Right lobe of liver (tissue), 6 donors: ENCODE measurements at regions not wholly inside any gene's neighbourhood (a gene's known extent, or its start where the extent isn't known, plus 50 kb on each side); places are given as distances from the start of the nearest gene placed in this dataset.

Experiments used
- ATAC-seq, 4 donors: fragments of 200-7000 bp; cut with Tn5 transposase; one replicate each; pipeline ENCODE4 v1.9.1; 2020; ENCODE audit warnings: mild to moderate bottlenecking in 4 of 4, moderate library complexity in 4 of 4
- DNase-seq, 3 donors: peaks; one replicate each; pipeline ENCODE4 v3.0.0-alpha.2; 2020
- H3K27ac ChIP-seq, 3 donors: fragments of 200-600 bp; one replicate each; pipeline ENCODE4 v1.8.0; 2022
- H3K27me3 ChIP-seq, 2 donors: fragments of 200-600 bp; one replicate each; pipeline ENCODE4 v1.8.0; 2022
- H3K36me3 ChIP-seq, 4 donors: fragments of 200-600 bp; sonication (generic) in 1 of 4; one replicate each; pipeline versions ENCODE4 v1.5.1 to v1.8.0; 2017 to 2022; ENCODE audit warnings: control low read depth in 1 of 4
- H3K4me1 ChIP-seq, 4 donors: fragments of 200-600 bp; sonication (generic) in 1 of 4; one replicate each; pipeline versions ENCODE4 v1.5.1 to v1.8.0; 2017 to 2022; ENCODE audit warnings: control low read depth in 1 of 4
- H3K4me3 ChIP-seq, 3 donors: fragments of 200-600 bp; one replicate each; pipeline ENCODE4 v1.8.0; 2022
- H3K9me3 ChIP-seq, 4 donors: fragments of 200-600 bp; sonication (generic) in 1 of 4; one replicate each; pipeline versions ENCODE4 v1.5.1 to v1.8.0; 2017 to 2022; ENCODE audit warnings: control low read depth in 1 of 4
- CTCF ChIP-seq, 4 donors: fragments of 200-600 bp in 3 of 4; fragments of 450-650 bp in 1 of 4; IDR thresholded peaks; one replicate each; pipeline versions ENCODE4 v1.5.1 to v1.8.0; 2016 to 2022; ENCODE audit warnings: antibody characterized with exemption in 4 of 4, mild to moderate bottlenecking in 2 of 4
- POLR2A ChIP-seq: fragments of 450-650 bp; IDR thresholded peaks from one replicate; pipeline ENCODE4 v1.6.1; 2017; ENCODE audit warnings: antibody characterized with exemption, mild to moderate bottlenecking
- WGBS: methylation state at CpG from one replicate; pipeline ENCODE4 v1.1.6; 2018; ENCODE audit warnings: low coverage, low lambda C conversion rate; ENCODE audit not compliant: insufficient coverage; ENCODE audit errors: missing lambda C conversion rate; 5-methylcytosine and 5-hydroxymethylcytosine counted together
- intact Hi-C, 2 donors: fragments of 100-400 bp; cut with DNase I; formaldehyde crosslinking; loops; one replicate each; pipeline versions ENCODE4 v1.11.2 to v1.14.1; 2022
- donor health status: DM: no; HTN: yes; CAD: no.
- donor health status: DM: no; HTN: no; CAD: no.
- donor health status: DM: no; HTN: no; CAD: no.
- donor health status: DM: no; HTN: yes; CAD: no.
- donor health status: DM: no; HTN: yes; CAD: no.

DNA sequence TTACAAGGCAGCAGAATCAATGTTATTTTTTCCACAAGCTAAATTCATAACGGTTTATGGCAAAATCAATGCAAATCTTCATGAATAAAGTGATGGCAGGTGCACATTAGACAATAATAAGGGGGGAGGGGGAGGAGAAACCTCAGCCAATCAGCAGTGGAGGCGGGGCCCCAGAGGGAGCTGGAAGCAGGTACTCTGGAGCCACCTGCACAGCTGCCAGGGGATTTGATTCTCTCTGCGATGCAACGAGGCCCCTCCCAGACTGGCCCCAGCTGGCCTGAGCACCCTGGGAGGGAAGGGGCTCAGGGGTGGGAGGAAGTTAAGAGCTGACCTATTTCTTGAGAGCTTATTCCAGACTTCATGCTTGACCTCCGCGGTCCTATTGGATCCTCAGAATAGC is 127.8 kb upstream of the IGSF21 start:
- Histone ChIP-seq H3K4me3 (no peak overlapping the region), H3K4me1 (no peaks in the 10 kb centered on the region), H3K27me3 (no peaks in the 10 kb centered on the region), H3K36me3 (no peaks in the 10 kb centered on the region), H3K9me3 (no peaks in the 10 kb centered on the region), H3K27ac (no peak overlapping the region)
- ATAC-seq: no peak
- 21% methylated on average over 3 of the region's 6 CpGs for WGBS
- DNase-seq: no peak
- TF ChIP-seq POLR2A: no peak
- no peak for TF ChIP-seq CTCF (IDR thresholded peaks at IDR 0.05)
- intact Hi-C loops: loop anchor here in 1 of 2 donors (5.0 kb wide), 1 partner anchor 117 kb away; no protein-coding TSS in a partner anchor

DNA sequence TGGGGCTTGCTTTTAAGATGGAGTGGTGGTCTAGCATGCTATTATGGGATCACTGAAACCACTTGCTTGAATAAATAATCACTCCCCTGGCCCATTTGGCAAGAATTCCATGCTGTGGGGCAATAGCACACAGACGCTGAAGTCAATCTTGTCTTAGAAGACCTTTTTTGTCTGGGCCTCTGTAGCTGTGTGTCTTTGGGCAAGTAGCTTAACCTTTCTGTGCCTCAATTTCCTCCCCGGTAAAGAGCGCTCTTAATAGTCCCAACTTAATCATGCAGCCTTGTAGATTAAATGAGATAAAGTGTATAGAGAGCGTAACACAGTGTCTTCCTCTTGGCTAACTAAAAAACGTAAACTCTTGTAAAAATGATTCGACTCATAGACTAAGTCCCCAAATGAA is 125.4 kb upstream of the IGSF21 start:
- Histone ChIP-seq H3K36me3 (no peaks in the 10 kb centered on the region), H3K27me3 (no peaks in the 10 kb centered on the region), H3K9me3 (no peaks in the 10 kb centered on the region), H3K4me3 (no peak overlapping the region), H3K4me1 (no peaks in the 10 kb centered on the region), H3K27ac (no peak overlapping the region)
- TF ChIP-seq CTCF (IDR thresholded peaks at IDR 0.05): no peak
- no peak for TF ChIP-seq POLR2A
- DNase-seq: no peak
- WGBS: 80% methylated on average over 6 of the region's 6 CpGs
- intact Hi-C loops: loop anchor here in 1 of 2 donors (5.0 kb wide), 1 partner anchor 115 kb away; no protein-coding TSS in a partner anchor
- ATAC-seq: no peak

DNA sequence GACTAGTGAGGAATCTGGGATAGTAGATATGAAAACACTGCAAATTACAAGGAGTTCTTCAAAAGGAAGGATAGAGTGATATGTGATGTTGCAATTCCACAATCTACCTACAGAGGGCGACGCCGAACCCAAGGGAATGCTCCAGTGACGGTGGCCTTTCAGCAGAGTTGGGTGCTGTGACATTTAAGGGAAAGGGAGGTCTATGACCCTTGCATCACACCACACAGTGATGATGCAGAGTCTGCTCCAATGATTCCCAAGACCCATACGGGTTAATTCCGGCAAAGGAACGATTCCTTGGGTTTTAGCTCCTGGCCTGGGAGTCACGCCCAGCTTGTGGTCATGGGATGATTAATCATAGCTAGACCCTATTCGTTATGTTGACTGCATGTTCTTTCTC is 123.0 kb upstream of the IGSF21 start:
- Histone ChIP-seq H3K4me3 (no peak overlapping the region), H3K4me1 (no peaks in the 10 kb centered on the region), H3K9me3 (no peaks in the 10 kb centered on the region), H3K36me3 (no peaks in the 10 kb centered on the region), H3K27ac (no peak overlapping the region), H3K27me3 (no peaks in the 10 kb centered on the region)
- TF ChIP-seq CTCF (IDR thresholded peaks at IDR 0.05) (peak; percentile 72 to 79 (median 74)), POLR2A (no peak)
- DNase-seq (no peak), ATAC-seq (peak; percentile 54 to 71 (median 63))
- 36% methylated on average over 9 of the region's 9 CpGs for WGBS
- intact Hi-C loops: loop anchor here in 1 of 2 donors (5.0 kb wide), 1 partner anchor 113 kb away; no protein-coding TSS in a partner anchor

DNA sequence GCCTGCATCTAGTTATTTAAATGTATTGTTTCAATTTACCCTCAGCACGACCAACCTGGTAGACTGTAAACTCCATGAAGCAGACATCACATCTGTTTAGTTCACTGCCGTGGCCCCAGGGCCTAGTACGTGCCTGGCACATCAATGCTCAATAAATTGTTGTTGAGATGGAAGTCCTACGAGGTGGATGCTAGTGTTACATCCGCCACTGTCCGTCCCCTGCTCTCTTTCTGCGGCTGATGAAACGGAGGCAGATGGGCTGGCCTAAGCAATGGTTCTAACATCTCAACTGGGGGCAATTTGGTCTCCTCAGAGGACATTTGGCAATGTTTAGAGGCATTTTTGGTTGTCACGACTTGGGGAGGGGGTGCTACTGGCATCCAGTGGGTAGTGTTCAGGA is 121.4 kb upstream of the IGSF21 start:
- H3K27me3 ChIP-seq: no peaks in the 10 kb centered on the region
- no peaks in the 10 kb centered on the region for H3K9me3 ChIP-seq
- H3K4me3 ChIP-seq: no peak overlapping the region
- WGBS: 74% methylated on average over 9 of the region's 9 CpGs
- no peaks in the 10 kb centered on the region for H3K36me3 ChIP-seq
- no peak for TF ChIP-seq CTCF (IDR thresholded peaks at IDR 0.05)
- no peak for TF ChIP-seq POLR2A
- no peak overlapping the region for H3K27ac ChIP-seq
- DNase-seq (no peak), ATAC-seq (no peak)
- intact Hi-C loops: no loop called here
- H3K4me1 ChIP-seq: no peaks in the 10 kb centered on the region

DNA sequence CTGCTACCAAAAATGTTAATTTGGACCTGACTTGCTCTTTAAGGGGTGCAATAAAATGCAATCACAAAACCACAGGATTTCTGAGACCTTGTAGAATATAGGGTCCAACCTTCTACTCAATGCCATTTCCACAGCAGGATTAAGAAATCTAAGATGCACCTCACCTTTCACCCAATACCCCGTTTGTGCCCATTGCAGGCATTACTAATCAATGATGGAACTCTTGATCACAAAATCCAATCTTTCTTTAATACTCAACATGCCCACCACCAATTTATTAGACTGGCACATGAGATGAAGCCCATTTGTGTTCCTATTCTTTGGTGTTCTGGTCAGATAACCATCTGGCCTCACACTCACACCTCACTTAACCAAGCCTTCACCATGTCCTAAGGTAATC is 117.2 kb upstream of the IGSF21 start:
- Histone ChIP-seq H3K36me3 (no peaks in the 10 kb centered on the region), H3K27ac (no peak overlapping the region), H3K27me3 (no peaks in the 10 kb centered on the region), H3K4me1 (peaks cover 0 to 12% (median 2%) of the 10 kb centered on the region in 4 donors), H3K4me3 (no peak overlapping the region), H3K9me3 (no peaks in the 10 kb centered on the region)
- DNase-seq (no peak), ATAC-seq (no peak)
- TF ChIP-seq POLR2A: no peak
- no peak for TF ChIP-seq CTCF (IDR thresholded peaks at IDR 0.05)
- intact Hi-C loops: no loop called here
- 64% methylated on average over 1 of the region's 1 CpG for WGBS
